ENCODE measurements at regions not wholly inside any gene's neighbourhood (a gene's known extent, or its start where the extent isn't known, plus 50 kb on each side); places are given as distances from the start of the nearest gene placed in this dataset.
"Not testable (repeated sequence)": the region's sequence is repeated elsewhere in the genome, so short reads cannot be mapped to it uniquely, and the experiment has no call there.

DNA sequence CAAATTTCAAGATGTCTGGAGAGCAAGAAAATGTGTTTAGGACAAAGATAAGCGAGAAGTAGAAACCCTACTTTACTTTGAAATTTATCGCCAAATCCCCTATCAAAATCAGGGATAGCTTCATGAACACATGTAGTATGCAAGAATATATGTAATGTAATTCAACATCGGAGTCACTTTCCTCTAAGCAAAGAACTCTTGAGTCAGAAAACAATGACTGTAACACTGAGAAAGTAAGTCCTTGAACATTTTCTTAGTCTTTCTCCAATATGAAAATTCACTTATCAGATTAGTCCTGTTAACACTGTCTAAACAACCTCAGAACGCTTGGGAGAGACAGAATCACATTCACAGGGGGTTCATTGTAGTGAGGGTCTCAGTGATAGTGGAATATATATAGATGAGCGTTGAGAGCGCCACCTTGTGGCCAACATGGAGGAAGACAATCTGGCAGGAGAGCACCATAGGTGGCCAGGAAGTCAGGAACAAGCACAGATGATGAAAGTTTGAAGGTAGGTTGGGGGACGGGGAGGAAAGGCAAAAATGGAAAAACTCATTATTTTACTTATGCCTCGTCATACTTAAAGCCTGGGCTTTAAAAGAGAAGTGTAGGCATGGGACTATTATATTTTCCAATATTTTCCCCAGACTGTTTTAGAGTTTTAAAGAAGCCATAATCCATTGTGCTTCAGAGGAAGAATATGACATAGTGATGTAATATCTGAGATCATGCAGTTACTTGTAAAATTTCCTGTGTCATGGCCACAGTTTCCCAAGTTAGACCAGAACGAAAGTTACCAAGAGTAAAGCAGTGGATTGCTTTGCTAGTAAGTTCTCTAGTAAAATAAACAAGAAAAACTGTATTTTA lies 115.5 kb upstream of the GNAI1 start:
- DNase-seq: peak; percentile 16

DNA sequence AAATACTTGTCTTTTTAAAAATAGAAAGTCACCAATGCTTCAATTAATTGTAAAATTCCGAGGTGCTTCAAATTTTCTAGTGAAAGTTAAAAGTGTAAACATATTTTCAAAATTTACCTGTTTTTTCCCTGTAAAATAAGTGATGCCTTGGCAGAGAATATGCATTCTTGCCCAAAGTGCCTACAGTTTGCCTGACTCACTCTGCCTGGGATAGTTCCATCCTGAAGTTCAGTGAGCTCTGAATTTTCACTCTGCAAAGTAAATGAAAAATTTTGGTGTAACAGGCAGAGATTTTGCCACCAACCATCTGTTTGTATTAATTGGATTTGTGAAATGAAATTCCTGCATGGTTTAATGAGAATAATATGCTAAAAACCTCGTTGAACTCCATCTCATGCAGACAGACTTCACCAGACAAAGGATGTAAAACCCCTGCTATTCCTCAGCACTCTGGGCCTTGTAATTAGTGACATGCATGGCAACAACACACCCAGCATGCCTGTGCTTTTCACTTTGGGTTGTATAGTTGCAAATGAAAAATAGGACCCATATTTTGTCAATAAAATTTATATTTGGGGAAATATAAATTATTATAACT lies 117.4 kb upstream of the GNAI1 start:
- no peak for DNase-seq

DNA sequence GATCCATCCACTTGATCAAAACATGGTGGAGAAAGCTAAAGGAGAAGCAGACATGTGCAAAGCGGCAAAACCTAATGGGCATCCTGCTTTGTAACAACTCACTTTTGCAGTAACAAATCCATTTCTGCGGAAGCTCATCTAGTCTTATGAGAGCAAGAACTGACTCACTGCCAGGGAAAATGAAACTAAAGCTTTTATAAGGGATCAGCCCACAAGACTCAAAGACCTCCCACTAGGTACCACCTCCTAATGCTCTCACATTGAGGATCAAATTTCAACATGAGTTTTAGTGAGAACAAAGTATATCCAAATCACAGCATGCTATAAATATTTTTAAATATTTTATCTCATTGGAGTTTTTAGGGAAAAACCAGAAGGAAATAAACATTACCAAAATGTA lies 120.1 kb upstream of the GNAI1 start:
- DNase-seq: no peak

DNA sequence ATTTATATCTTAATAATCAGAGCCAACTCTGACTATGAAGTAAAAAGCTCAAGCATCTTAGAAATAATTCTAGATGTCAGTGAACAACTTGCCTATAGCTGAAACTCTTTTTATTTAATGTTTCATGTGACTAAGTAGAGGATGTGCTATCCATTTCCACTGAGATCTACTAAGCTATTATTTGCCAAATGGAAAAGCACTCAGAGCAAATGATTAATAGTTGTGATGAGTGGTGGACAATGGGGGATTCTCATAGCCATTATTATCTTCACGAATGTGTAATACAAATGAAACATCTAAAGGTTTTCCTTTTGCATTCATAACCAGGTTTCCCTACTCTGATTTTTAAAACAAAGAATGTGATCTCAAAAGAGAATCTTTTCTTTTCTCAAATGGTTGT lies 126.6 kb upstream of the GNAI1 start:
- no peak for DNase-seq

DNA sequence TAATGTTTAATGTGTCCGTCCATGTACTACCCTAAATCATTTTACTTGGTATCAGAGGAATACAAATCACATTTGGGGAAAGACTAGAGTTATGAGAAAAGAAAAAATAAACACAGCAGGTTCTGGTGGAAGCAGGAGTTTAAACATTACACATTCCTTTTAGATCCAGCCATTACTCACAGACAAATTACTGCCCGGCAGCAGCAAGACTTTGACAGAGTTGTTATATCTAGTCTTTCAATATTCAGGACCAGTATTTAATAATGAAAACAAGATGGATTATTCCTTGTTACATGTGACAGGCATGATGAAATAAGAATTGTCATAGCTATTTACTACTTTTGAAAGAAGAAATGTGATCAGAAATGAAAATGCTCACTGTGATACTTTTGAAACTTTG lies 131.8 kb upstream of the GNAI1 start:
- no peak for DNase-seq

DNA sequence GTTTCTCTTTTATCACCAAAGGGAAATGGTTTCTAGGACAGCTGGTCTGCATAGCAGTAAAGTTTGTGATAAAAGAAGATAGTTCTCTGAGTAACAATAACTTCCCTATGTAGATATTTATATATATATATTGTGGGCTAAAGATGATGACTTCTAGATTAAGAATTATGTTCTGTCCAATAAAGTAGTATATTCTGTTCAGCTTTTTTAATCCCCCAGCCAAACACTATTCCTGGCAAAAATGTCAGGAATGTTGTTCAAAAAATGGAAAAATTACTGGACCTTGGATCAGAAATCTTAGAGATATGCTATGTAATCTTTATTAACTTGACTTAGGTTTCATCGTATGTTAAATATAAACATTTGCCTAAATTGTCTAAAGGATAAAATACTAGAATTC lies 136.3 kb upstream of the GNAI1 start:
- no peak for DNase-seq

DNA sequence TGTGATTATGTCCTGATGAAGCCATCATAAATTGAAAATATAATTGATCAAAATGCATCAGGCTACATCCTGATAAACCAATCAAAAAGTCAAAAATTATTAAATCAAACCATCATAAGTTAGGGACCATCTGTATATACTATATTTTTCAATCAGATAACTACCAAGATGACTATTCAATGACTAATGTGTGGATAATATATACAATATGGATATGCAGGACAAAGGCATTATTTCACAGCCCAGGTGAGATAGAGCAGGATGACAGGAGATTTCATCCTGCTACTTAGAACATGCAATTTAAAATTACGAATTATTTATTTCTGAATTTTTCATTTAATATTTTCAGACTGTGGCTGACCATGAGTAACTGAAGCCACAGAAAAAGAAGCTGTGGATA lies 137.3 kb upstream of the GNAI1 start:
- DNase-seq: no peak

DNA sequence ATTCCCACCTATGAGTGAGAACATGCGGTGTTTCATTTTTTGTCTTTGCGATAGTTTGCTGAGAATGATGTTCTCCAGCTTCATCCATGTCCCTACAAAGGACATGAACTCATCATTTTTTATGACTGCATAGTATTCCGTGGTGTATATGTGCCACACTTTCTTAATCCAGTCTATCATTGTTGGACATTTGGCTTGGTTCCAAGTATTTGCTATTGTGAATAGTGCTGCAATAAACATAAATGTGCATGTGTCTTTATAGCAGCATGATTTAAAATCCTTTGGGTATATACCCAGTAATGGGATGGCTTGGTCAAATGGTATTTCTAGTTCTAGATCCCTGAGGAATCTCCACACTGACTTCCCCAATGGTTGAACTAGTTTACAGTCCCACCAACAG lies 138.9 kb upstream of the GNAI1 start:
- DNase-seq: not testable (repeated sequence)

DNA sequence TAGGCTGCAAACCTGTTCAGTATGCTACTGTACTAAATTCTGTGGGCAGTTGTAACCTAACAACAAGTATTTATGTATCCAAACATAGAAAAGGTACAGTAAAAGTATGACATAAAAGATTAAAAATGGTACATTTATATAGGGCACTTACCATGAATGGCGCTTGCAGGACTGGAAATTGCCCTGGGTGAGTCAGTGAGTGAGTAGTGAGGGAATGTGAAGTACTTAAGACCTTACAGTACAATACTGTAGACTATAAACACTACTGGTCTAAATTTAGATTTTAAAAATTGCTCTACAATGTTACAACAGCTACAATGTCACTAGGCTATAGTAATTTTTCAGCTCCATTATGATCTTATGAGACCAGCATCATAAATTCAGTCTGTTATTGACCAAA lies 146.0 kb upstream of the GNAI1 start:
- DNase-seq: no peak

DNA sequence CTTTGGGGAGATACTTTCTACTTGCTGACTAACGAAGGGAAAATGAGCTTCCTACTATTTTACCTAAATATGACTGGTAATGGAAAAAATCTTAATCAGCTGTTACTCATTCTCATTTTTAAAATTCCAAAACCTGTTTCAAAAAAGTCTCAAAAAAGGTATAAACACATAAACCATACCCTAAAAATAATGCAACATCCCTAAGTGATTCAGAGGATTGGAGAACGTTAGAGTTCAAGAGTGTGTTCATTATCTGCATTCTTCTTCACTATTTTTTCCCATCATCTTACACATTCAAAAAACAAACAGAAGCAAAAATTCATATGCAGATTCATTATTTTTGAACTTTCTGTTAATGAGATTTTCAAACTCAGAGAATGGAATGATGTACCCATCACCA lies 150.4 kb upstream of the GNAI1 start:
- no peak for DNase-seq

DNA sequence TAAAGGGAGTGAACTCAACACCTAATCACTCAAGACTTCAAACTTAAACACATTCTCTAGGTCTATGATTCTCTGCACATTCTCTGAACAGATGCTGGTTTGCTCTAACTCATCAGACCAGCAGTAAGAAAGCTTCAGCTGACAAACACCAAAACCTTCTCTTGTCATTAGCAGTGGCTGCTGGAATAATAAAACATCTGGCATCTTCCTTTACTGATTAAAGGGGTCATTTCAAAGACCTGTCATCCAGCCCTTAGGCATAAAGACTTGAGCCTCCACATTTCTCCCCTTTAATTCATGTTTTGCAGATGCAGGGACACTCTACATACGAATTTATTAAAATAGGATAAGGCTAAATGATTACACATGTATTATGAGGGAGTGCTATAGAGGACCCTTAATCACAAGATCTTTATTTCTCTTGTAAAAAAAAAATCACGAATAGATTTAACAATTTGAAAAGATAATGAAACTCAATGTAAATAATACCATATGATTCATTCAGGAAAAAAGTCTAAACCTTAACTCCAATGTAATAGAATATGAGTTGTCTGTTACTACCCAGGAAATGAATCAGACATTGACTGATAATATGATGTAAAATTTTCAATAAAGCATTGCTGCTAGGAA lies 152.4 kb upstream of the GNAI1 start:
- no peak for DNase-seq

DNA sequence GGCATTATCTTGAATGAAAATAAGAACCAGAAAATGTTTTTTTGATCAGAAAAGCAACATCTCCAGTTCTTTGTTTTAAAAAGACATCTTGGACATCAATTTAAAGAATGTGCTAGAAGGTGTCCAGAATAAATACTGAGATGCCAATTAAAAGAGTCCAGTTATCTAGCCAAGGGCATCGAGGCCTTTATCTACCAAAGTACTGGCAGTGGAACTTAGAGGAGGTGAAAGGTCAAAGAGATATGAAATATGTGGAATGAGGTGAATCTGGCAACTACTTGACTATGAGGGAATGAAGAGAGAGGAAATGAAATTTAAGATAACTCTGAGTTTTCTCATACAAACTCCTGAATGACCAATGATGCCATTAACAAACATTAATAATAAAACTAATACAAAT lies 154.3 kb upstream of the GNAI1 start:
- DNase-seq: no peak

DNA sequence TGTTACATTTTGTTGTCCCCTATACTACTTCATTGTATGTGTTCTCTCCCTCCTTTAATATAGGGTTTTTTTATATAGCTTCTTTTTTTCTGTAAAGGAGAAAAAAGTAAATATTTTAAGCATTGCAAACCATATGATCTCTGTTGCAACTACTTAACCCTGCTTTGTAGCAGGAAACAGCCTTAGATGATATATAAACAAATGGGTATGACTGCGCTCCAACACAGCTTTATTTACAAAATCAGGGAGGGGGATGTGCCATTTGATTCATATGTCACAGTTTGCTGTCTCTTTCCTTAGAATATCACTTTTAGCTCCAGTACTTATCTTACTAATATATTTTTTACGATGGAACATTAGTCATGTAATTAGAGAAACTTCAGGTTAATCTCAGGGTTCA lies 155.2 kb upstream of the GNAI1 start:
- no peak for DNase-seq

DNA sequence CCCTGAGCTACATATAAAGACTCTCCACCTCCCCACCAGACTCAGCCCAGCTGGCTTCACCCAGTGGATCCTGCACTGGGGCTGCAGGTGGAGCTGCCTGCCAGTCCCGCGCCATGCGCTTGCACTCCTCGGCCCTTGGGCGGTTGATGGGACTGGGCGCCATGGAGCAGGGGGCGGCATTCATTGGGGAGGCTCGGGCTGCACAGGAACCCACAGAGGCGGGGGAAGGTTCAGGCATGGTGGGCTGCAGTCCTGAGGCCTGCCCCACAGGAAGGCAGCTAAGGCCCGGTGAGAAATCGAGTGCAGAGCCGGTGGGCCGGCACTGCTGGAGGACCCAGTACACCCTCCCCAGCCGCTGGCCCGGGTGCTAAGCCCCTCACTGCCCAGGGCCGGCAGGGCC lies 157.2 kb upstream of the GNAI1 start:
- DNase-seq: no peak

DNA sequence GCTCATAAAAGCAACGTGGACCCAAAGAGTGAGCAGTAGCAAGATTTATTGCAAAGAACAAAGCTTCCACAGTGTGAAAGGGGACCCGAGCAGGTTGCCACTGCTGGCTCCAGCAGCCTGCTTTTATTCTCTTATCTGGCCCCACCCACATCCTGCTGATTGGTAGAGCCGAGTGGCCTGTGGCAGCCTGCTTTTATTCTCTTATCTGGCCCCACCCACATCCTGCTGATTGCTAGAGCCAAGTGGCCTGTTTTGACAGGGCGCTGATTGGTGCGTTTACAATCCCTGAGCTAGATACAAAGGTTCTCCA lies 158.0 kb upstream of the GNAI1 start:
- not testable (repeated sequence) for DNase-seq

DNA sequence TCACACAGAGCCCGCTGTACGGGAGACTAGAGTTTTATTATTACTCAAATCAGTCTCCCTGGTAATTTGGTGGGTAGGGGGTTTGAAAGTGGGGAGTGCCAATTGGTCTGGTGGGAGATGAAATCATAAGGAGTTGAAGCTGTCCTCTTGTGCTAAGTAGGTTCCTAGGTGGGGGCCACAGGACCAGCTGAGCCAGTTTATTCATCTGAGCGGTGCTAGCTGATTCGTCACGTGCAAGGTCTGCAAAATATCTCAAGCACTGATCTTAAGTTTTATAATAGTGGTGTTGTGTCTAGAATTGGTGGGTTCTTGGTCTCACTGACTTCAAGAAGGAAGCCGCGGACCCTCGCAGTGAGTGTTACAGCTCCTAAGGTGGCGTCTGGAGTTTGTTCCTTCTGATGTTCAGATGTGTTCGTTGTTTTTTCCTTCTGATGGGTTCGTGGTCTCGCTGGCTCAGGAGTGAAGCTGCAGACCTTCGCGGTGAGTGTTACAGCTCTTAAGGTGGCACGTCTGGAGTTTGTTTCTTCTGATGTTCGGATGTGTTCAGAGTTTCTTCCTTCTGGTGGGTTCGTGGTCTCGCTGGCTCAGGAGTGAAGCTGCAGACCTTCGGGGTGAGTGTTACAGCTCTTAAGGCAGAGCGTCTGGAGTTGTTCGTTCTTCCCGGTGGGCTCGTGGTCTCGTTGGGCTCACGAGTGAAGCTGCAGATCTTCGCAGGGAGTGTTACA lies 158.5 kb upstream of the GNAI1 start:
- DNase-seq: not testable (repeated sequence)

DNA sequence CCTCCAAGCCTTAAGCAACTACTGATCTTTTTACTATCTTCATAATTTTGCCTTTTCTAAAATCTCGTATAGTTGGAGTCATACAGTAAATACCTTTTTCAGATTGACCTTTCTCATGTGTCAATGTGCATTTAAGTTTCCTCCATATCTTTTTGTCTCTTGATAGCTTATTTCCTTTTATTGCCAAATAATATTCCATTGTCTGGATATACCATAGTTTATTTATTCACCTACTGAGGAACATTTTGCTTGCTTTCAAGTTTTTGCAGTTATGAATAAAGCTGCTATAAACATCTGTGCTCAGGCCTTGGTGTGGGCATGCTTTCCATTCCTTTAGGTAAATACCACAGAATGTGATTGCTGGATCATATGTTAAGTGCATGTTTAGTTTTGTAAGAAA lies 161.2 kb upstream of the GNAI1 start:
- DNase-seq: no peak

DNA sequence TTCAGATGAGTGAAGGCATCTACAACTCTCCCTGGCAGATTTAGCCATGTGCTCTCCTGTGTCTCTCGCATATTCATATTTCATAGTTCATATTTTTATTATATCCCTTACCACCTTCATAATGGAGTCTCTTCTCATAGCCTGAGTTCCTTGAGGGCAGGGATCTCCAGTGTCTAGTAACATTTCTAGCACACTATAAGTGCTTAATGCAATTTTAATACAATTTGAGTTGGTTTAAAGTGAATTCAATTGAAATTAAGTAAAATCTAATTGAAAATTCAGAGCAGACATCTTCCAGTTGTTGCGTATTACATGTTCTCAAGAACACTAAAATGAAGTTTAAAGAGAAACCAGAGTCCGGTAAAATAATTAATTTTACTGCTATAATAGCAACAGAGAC lies 163.6 kb upstream of the GNAI1 start:
- DNase-seq: no peak

DNA sequence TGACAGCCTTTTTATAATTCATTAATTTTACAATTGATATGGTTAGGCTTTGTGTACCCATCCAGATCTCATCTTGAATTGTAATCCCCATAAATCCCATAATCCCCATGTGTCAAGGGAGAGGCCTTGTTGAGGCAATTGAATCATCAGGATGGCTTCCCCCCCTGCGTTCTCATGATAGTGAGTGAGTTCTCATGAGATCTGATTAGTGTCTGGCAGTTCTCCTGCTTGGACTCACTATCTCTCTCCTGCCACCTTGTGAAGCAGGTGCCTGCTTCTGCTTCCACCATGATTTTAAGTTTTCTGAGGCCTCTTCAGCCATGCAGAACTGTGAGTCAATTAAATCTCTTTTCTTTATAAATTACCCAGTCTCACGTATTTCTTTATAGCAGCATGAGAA lies 165.7 kb upstream of the GNAI1 start:
- no peak for DNase-seq

DNA sequence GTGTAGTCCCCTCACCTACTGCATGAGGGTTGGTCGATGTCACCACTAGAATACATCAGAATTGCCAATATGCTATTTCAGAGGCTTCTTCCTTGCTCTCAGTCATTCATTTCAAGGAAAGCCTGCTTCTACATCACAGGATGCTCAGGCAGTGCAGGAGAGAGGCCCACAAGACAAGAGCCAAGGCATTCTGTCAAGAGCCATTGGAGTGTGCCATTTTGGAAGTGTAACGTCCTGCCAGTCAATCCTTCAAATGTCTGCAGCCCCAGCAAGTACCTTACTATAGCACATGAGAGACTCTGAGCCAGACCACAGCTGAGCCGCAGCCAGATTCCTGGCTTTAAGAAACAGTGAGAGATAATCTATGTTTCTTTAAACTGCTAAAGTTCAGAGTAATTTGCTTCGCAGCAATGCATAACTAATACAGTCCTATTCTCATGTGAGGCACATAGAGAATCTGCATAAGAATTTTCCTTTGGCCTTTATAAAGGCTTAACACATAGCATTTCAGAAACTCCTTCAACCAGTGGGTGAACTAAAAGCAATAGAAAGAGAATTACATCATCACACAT lies 166.5 kb upstream of the GNAI1 start:
- no peak for DNase-seq

DNA sequence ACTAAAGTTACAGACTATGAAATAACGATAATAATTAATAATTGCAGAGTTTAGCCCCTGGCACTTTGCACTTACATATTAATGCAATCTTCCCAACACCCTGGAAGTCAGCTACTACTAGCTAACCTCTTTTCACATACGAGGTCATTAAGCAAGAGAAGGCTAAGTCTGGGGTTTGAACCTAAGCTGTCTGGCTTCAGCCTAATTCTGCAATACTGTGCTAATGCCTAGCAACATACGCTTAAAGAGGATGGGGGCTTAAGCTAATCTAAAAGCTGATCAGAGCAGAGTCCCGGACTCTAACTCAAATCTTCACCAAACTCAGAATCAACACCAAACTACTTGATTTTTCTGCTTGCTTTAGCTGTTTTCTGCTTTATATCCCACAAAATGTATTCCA lies 168.7 kb upstream of the GNAI1 start:
- no peak for DNase-seq

DNA sequence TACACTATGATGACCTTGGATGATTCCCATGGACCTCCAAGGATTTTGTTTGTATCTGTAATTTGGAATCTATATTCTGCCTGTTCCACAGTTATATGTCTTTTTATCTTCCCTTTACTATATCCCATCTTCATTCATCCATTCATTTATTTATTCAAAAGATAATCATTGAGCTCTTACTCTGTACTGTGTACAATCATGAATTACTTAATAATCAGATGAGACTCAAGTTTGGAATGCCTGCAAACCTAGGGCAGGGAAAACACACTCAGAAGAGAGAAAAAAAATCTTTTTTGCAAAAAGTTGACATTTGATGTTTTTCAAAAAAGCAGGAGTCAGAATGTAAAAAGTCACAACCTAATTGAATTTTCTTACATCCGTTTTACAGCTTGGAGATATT lies 170.2 kb upstream of the GNAI1 start:
- DNase-seq: no peak

DNA sequence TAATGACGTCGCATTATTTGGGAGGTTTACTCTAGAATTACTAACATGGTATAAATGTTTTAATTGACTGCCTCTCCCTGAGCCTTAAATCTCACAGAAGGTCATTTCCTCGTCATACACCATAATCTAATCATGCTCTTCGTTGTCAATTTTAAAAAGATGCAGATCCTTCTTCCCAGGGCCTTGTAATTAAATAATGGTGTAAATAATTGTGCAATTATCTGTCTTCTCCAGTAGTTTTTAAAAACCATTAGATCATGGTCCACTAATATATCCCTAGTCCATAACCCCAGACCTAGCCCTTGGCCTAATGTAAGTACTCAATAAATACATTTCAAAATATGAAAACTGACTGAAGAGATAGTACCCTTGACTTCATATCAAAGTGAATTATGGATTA lies 181.5 kb upstream of the GNAI1 start:
- DNase-seq: no peak

DNA sequence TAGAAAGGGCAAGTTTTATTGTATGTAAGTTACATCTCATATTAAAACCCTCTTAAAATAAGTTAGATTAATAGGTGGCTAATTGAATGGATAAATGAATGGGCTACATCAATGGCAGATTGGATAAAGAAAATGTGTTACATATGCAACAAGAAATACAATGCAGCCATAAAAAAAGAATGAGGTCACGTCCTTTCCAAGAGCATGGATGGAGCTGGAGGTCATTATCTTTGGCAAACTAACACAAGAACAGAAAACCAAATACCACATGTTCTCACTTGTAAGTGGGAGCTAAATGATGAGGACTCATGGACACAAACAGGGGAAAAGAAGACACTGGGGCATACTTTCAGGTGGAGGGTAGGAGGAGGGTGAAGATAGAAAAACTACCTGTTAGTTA lies 182.2 kb upstream of the GNAI1 start:
- no peak for DNase-seq
